ENCODE measurements at regions not wholly inside any gene's neighbourhood (a gene's known extent, or its start where the extent isn't known, plus 50 kb on each side); places are given as distances from the start of the nearest gene placed in this dataset.

GRCh38 chr2:175808858-175809257 is 193.2 kb downstream of the LNPK start:
- H3K27ac Mint-ChIP-seq (ENCODE audit: unreplicated experiment), result no peak overlapping the region
- H3K4me1 Mint-ChIP-seq (ENCODE audit: unreplicated experiment), result no peaks in the 10 kb centered on the region
- H3K4me3 Mint-ChIP-seq (ENCODE audit: unreplicated experiment), result no peak overlapping the region
- H3K9me3 Mint-ChIP-seq (ENCODE audit: unreplicated experiment), result peaks cover 5% of the 10 kb centered on the region
- no peak for TF ChIP-seq CTCF (IDR thresholded peaks at IDR 0.05)
- H3K36me3 Mint-ChIP-seq (ENCODE audit: unreplicated experiment), result no peaks in the 10 kb centered on the region
- peaks cover 6% of the 10 kb centered on the region for H3K27me3 Mint-ChIP-seq (ENCODE audit: unreplicated experiment)
- no peak for DNase-seq (ENCODE audit: extremely low spot score, unreplicated experiment)

- Mint-ChIP-seq H3K27me3 (ENCODE audit: unreplicated experiment) (peaks cover 6% of the 10 kb centered on the region), H3K27ac (ENCODE audit: unreplicated experiment) (no peak overlapping the region), H3K9me3 (ENCODE audit: unreplicated experiment) (peaks cover 5% of the 10 kb centered on the region), H3K36me3 (ENCODE audit: unreplicated experiment) (no peaks in the 10 kb centered on the region), H3K4me1 (ENCODE audit: unreplicated experiment) (no peaks in the 10 kb centered on the region), H3K4me3 (ENCODE audit: unreplicated experiment) (no peak overlapping the region)
- TF ChIP-seq CTCF (IDR thresholded peaks at IDR 0.05), result no peak
- no peak for DNase-seq (ENCODE audit: extremely low spot score, unreplicated experiment)
Measured at GRCh38 chr2:175808078-175808477, 194.0 kb downstream of the LNPK start.

- no peak for DNase-seq (ENCODE audit: extremely low spot score, unreplicated experiment)
- Mint-ChIP-seq H3K9me3 (ENCODE audit: unreplicated experiment) (no peaks in the 10 kb centered on the region), H3K4me3 (ENCODE audit: unreplicated experiment) (no peak overlapping the region), H3K36me3 (ENCODE audit: unreplicated experiment) (no peaks in the 10 kb centered on the region), H3K27me3 (ENCODE audit: unreplicated experiment) (peaks cover 6% of the 10 kb centered on the region), H3K27ac (ENCODE audit: unreplicated experiment) (no peak overlapping the region), H3K4me1 (ENCODE audit: unreplicated experiment) (no peaks in the 10 kb centered on the region)
- no peak for TF ChIP-seq CTCF (IDR thresholded peaks at IDR 0.05)
Measured at GRCh38 chr2:175807031-175807873, 194.8 kb downstream of the LNPK start.

GRCh38 chr2:175806570-175806969 is 195.5 kb downstream of the LNPK start:
- Mint-ChIP-seq H3K4me1 (ENCODE audit: unreplicated experiment) (no peaks in the 10 kb centered on the region), H3K9me3 (ENCODE audit: unreplicated experiment) (no peaks in the 10 kb centered on the region), H3K27ac (ENCODE audit: unreplicated experiment) (no peak overlapping the region), H3K27me3 (ENCODE audit: unreplicated experiment) (peaks cover 6% of the 10 kb centered on the region), H3K4me3 (ENCODE audit: unreplicated experiment) (no peak overlapping the region), H3K36me3 (ENCODE audit: unreplicated experiment) (no peaks in the 10 kb centered on the region)
- TF ChIP-seq CTCF (IDR thresholded peaks at IDR 0.05), result no peak
- DNase-seq (ENCODE audit: extremely low spot score, unreplicated experiment), result no peak

GRCh38 chr2:175806125-175806490 is 196.0 kb downstream of the LNPK start:
- Mint-ChIP-seq H3K4me1 (ENCODE audit: unreplicated experiment) (no peaks in the 10 kb centered on the region), H3K27me3 (ENCODE audit: unreplicated experiment) (peaks cover 6% of the 10 kb centered on the region), H3K36me3 (ENCODE audit: unreplicated experiment) (no peaks in the 10 kb centered on the region), H3K27ac (ENCODE audit: unreplicated experiment) (no peak overlapping the region), H3K4me3 (ENCODE audit: unreplicated experiment) (no peak overlapping the region), H3K9me3 (ENCODE audit: unreplicated experiment) (no peaks in the 10 kb centered on the region)
- no peak for TF ChIP-seq CTCF (IDR thresholded peaks at IDR 0.05)
- DNase-seq (ENCODE audit: extremely low spot score, unreplicated experiment), result no peak

Measured in osteocyte (in vitro differentiated cells).